Pancreas (tissue), 10 donors: ENCODE measurements at regions not wholly inside any gene's neighbourhood (a gene's known extent, or its start where the extent isn't known, plus 50 kb on each side); places are given as distances from the start of the nearest gene placed in this dataset.

Source experiments
- ATAC-seq, 4 donors: fragments of 200-7000 bp; cut with Tn5 transposase; one replicate each; pipeline versions ENCODE4 v1.8.0 to v1.9.1; 2020; ENCODE audit warnings: mild to moderate bottlenecking in 4 of 4, moderate library complexity in 4 of 4
- DNase-seq, 6 donors: peaks; one replicate each; pipeline ENCODE4 v3.0.0-alpha.2; 2020
- FAIRE-seq: peaks from 2 replicates; lab custom pipeline; 2012; peaks lifted over from hg19 to GRCh38; lab: Jason Lieb, UNC
- H3K27ac ChIP-seq, 4 donors: fragments of 200-600 bp; sonication (generic); 1 replicate in 3 of 4; 2 replicates in 1 of 4; pipeline versions ENCODE4 v1.5.0 to v1.8.0; 2020
- H3K27me3 ChIP-seq, 4 donors: fragments of 200-600 bp; one replicate each; pipeline ENCODE4 v1.8.0; 2021
- H3K36me3 ChIP-seq, 3 donors: fragments of 200-600 bp; sonication (generic) in 1 of 3; one replicate each; pipeline versions ENCODE4 v1.5.0 to v1.8.0; 2020 to 2021
- H3K4me1 ChIP-seq, 3 donors: fragments of 200-600 bp; one replicate each; pipeline ENCODE4 v1.8.0; 2021
- H3K4me3 ChIP-seq, 4 donors: fragments of 200-600 bp; sonication (generic) in 2 of 4; one replicate each; pipeline versions ENCODE4 v1.5.0 to v1.8.0; 2020 to 2021
- H3K9me3 ChIP-seq, 4 donors: fragments of 200-600 bp; one replicate each; pipeline ENCODE4 v1.8.0; 2021
- WGBS, 2 donors: extraction: QIAGEN DNeasy Blood & Tissue Kit; methylation state at CpG; one replicate each; pipeline ENCODE4 v1.1.7; 2013; 5-methylcytosine and 5-hydroxymethylcytosine counted together
- intact Hi-C, 3 donors: fragments of 100-400 bp; cut with DNase I; formaldehyde crosslinking; loops; one replicate each; pipeline versions ENCODE4 v1.11.1 to v1.14.2; 2022
- TF ChIP-seq, protein P1 (sequence below), 4 donors: fragments of 200-600 bp; sonication (generic) in 3 of 4; IDR thresholded peaks; one replicate each; pipeline versions ENCODE4 v1.5.0 to v1.8.0; 2021; ENCODE audit warnings: antibody characterized with exemption in 4 of 4
- donor health status: healthy with polysubstance abuse.
- donor health status: DM: no; HTN: no; CAD: no; lungs with moderate emphysema.
- donor health status: DM: no; HTN: no; CAD: no.
- donor health status: control.
- donor health status: control.
- donor health status: Bipolar disorder and iron deficiency.
- donor health status: DM: yes; HTN: yes; CAD: no.
- donor health status: DM: no; HTN: no; CAD: no.
- donor health status: DM: no; HTN: no; CAD: no.
- donor health status: DM: yes; HTN: yes; CAD: no.

DNA sequence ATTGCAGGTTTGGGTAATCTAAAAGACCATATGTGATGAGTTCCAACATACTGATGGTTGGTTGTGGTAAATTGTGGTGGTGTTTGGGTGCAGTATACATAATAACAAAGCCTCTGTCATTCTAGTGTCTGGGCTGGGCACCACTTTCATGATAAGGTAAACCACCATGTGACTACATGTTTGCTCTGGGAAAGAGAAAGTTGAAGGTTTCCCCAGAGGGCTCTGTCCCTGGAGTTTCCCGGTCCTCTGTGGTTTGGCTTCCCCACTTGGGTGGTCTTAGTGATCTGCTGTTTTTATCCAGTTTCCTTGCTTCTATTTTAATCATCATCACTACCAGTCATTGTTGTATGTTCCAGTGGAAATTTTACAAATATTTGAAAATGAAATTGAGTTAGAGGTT is 55.9 kb upstream of the TSPAN2 start:
- Histone ChIP-seq H3K36me3 (no peaks in the 10 kb centered on the region), H3K4me1 (no peaks in the 10 kb centered on the region), H3K4me3 (no peak overlapping the region), H3K9me3 (no peaks in the 10 kb centered on the region), H3K27me3 (peaks cover 0 to 4% (median 0%) of the 10 kb centered on the region in 4 donors), H3K27ac (no peak overlapping the region)
- ATAC-seq (no peak), FAIRE-seq (no peak), DNase-seq (no peak)
- intact Hi-C loops: no loop called here
- 52 to 55% methylated on average over 1 of the region's 1 CpG for WGBS, 2 donors
- TF ChIP-seq, protein P1, sequence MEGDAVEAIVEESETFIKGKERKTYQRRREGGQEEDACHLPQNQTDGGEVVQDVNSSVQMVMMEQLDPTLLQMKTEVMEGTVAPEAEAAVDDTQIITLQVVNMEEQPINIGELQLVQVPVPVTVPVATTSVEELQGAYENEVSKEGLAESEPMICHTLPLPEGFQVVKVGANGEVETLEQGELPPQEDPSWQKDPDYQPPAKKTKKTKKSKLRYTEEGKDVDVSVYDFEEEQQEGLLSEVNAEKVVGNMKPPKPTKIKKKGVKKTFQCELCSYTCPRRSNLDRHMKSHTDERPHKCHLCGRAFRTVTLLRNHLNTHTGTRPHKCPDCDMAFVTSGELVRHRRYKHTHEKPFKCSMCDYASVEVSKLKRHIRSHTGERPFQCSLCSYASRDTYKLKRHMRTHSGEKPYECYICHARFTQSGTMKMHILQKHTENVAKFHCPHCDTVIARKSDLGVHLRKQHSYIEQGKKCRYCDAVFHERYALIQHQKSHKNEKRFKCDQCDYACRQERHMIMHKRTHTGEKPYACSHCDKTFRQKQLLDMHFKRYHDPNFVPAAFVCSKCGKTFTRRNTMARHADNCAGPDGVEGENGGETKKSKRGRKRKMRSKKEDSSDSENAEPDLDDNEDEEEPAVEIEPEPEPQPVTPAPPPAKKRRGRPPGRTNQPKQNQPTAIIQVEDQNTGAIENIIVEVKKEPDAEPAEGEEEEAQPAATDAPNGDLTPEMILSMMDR (IDR thresholded peaks at IDR 0.05): no peak

DNA sequence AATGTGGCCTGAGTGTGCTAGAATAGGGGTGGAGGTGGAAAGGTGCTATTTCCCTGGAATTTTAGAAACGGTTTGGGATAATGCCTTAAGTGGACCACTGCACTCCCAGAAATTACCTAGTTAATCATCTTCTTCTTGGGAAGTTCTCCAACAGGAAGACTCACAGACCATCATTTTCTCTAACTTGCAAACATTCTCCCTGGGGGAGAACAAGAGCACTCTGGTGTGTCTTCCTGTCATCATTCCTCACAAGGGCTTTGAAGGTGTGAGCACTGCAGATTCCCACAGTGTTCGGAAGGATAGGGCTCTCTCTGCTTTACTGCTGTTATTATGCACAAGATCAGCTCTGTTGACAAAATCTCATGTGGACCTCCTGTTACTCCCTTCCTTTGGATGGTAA is 54.9 kb upstream of the TSPAN2 start:
- ATAC-seq: no peak
- WGBS, 2 donors: 70 to 85% methylated on average over 2 of the region's 2 CpGs
- intact Hi-C loops: loop anchor here in 1 of 3 donors (5.0 kb wide), 1 partner anchor 323 kb away; no protein-coding TSS in a partner anchor

DNA sequence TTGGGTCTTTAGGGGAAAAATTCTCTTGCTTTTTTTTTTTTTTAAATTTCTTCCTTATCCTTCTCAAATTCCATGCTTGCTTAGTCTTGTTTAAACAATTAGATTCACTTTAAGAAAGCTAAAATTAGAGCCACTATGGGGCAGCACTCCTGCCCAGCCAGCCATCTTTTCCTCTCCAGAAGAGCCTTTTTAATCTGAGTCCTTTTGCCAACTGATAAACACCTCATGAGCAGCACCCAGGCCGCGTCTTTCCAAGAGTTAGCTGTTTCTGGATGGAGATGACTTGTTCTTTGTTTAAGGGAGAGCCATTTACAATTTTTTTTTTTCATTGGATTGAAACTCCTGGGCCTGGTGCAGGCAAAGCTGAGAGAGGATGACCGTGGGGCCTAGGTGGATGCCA is 53.3 kb upstream of the TSPAN2 start:
- no peak overlapping the region for H3K4me3 ChIP-seq
- FAIRE-seq: no peak
- no peak for ATAC-seq
- WGBS, 2 donors: 47 to 59% methylated on average over 3 of the region's 3 CpGs
- no peak for DNase-seq
- no peaks in the 10 kb centered on the region for H3K9me3 ChIP-seq
- H3K27ac ChIP-seq: no peak overlapping the region
- no peaks in the 10 kb centered on the region for H3K4me1 ChIP-seq
- intact Hi-C loops: loop anchor here in 1 of 3 donors (5.0 kb wide), 1 partner anchor 325 kb away; no protein-coding TSS in a partner anchor
- H3K36me3 ChIP-seq: no peaks in the 10 kb centered on the region
- H3K27me3 ChIP-seq: peaks cover 0 to 4% (median 0%) of the 10 kb centered on the region in 4 donors
- TF ChIP-seq, protein P1 (IDR thresholded peaks at IDR 0.05): no peak

More for the DNA sequence above, 54.9 kb upstream of the TSPAN2 start:
- Histone ChIP-seq H3K27me3 (peaks cover 0 to 4% (median 0%) of the 10 kb centered on the region in 4 donors), H3K36me3 (no peaks in the 10 kb centered on the region), H3K4me3 (no peak overlapping the region), H3K27ac (no peak overlapping the region), H3K4me1 (no peaks in the 10 kb centered on the region), H3K9me3 (no peaks in the 10 kb centered on the region)
- FAIRE-seq (no peak), DNase-seq (no peak)
- TF ChIP-seq, protein P1 (IDR thresholded peaks at IDR 0.05): no peak

DNA sequence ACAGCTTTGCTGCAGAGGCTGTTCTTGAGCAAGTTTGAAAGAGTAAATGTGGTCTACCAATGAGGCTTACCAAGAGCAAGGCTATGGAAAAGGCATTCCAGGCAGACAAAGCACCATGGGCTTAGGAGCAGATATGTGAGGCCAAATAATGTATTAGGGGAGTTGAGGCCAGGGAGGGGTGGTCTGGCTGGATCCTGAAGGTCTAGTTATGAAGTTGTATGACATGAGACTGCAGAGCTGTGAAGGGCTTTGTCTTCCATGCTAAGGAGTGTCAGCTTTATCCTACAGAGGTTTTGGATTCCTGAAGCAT is 51.8 kb upstream of the TSPAN2 start:
- ATAC-seq: no peak
- intact Hi-C loops: loop anchor here in 1 of 3 donors (5.0 kb wide), 1 partner anchor 326 kb away; no protein-coding TSS in a partner anchor
- Histone ChIP-seq H3K27me3 (peaks cover 0 to 4% (median 0%) of the 10 kb centered on the region in 4 donors), H3K36me3 (no peaks in the 10 kb centered on the region), H3K9me3 (no peaks in the 10 kb centered on the region), H3K4me3 (no peak overlapping the region), H3K4me1 (no peaks in the 10 kb centered on the region), H3K27ac (no peak overlapping the region)
- DNase-seq: no peak
- TF ChIP-seq, protein P1 (IDR thresholded peaks at IDR 0.05): no peak
- FAIRE-seq: no peak

DNA sequence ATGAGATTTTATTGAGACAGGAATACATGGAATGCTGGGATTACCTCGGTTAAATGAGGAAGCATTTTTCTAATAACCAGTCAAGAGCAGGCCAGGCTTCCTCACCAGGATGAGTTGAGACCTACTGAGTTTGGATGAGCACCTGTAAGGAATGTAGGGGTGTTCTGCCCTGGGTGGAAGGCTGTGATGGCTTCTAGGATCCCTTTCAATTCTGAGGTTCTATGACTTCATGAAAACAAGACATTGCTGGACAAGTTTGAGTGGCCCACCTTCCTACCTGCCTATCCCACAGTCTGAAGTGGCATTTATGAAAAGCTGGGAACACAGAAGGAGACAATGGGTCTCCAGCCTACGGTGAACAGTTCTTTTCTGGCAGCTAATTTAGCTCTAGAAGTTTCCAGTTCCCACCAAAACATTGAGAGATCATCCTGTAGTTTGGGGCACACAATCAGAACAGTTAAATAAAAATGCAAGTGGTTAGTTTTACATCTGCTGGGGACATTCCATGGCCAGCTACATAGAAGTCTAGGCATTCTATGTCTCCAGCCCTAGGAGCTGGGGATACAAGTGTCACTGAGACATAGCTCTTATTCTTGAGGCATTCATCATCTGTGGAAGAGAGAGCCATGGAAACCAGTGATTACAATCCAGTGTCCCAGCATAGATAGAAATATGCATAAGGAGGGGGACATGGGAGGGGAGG is 51.3 kb upstream of the TSPAN2 start:
- H3K36me3 ChIP-seq: no peaks in the 10 kb centered on the region
- intact Hi-C loops: loop anchor here in 1 of 3 donors (5.0 kb wide), 1 partner anchor 327 kb away; no protein-coding TSS in a partner anchor
- FAIRE-seq (no peak), DNase-seq (no peak), ATAC-seq (no peak)
- no peak overlapping the region for H3K27ac ChIP-seq
- no peak overlapping the region for H3K4me3 ChIP-seq
- H3K4me1 ChIP-seq: no peaks in the 10 kb centered on the region
- no peaks in the 10 kb centered on the region for H3K27me3 ChIP-seq
- WGBS, 2 donors: 80 to 89% methylated on average over 2 of the region's 2 CpGs
- H3K9me3 ChIP-seq: no peaks in the 10 kb centered on the region
- TF ChIP-seq, protein P1 (IDR thresholded peaks at IDR 0.05): no peak
